ENCODE measurements at regions not wholly inside any gene's neighbourhood (a gene's known extent, or its start where the extent isn't known, plus 50 kb on each side); places are given as distances from the start of the nearest gene placed in this dataset.

DNA sequence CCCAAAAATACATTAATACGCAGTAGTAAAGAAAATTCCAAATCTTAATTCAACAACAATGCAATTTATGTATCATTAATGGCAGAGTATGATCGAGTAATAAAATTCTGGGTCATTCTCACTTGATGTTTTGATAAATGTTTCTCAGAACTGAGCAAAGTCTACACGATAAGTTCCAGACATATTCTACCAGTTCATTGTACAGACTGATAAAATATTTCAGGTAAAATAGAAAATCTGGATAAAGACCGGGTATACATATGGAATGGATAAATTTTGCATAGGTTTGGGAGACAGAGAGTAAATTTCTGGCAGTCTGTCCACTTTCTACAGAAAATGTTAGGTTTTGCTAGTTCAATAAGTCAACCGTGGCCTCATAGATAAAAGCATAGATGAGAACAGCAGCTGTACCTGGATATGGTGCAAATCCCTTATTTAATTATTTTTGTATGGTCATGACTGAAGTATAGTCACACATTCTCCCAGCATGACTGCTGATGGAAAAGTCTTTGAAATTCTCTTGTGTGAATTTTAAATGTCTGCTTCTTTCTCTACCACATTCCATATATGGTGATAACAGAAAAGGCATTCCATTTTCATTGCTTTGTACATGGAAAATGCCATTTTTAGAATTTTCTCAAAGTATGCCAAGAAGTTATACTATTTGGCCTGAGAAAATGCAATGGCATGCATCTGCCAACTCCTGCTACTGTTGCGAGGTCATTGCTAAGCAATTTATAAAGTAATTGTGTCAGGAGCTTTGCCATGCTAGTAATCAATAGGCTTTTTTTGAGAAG, 301.9 kb upstream of the ARSJ start:
- CTCF ChIA-PET = no interaction called here
- POLR2A ChIA-PET = no interaction called here

DNA sequence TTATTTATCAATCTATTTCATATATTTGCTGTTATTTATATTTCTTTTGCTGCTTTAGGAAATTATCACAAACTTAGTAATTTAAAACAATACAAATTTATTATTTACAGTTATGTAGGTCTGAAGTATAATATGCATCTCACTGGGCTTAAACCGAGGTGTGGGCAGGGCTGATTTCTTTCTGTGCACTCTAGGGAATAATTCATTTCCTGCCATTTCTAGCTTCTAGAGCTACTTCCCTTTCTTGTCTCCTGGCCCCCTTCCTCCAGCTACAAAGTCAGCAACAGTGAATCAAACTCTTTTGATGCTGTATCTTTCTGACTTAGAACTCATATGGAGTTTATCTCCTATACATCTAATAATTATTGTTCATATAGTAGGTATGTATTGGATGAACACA, 303.5 kb upstream of the ARSJ start:
- CTCF ChIA-PET = no interaction called here
- DNase-seq (ENCODE audit: extremely low spot score) = no peak
- TF ChIP-seq, protein P1, sequence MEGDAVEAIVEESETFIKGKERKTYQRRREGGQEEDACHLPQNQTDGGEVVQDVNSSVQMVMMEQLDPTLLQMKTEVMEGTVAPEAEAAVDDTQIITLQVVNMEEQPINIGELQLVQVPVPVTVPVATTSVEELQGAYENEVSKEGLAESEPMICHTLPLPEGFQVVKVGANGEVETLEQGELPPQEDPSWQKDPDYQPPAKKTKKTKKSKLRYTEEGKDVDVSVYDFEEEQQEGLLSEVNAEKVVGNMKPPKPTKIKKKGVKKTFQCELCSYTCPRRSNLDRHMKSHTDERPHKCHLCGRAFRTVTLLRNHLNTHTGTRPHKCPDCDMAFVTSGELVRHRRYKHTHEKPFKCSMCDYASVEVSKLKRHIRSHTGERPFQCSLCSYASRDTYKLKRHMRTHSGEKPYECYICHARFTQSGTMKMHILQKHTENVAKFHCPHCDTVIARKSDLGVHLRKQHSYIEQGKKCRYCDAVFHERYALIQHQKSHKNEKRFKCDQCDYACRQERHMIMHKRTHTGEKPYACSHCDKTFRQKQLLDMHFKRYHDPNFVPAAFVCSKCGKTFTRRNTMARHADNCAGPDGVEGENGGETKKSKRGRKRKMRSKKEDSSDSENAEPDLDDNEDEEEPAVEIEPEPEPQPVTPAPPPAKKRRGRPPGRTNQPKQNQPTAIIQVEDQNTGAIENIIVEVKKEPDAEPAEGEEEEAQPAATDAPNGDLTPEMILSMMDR (IDR thresholded peaks at IDR 0.05; ENCODE audit: control extremely low read depth, extremely low read depth, low read depth, missing control alignments) = no peak
- POLR2A ChIA-PET = no interaction called here

More for the DNA sequence above, 301.9 kb upstream of the ARSJ start:
- DNase-seq (ENCODE audit: extremely low spot score) = no peak
- TF ChIP-seq, protein P1 (IDR thresholded peaks at IDR 0.05; ENCODE audit: control extremely low read depth, extremely low read depth, low read depth, missing control alignments) = no peak

DNA sequence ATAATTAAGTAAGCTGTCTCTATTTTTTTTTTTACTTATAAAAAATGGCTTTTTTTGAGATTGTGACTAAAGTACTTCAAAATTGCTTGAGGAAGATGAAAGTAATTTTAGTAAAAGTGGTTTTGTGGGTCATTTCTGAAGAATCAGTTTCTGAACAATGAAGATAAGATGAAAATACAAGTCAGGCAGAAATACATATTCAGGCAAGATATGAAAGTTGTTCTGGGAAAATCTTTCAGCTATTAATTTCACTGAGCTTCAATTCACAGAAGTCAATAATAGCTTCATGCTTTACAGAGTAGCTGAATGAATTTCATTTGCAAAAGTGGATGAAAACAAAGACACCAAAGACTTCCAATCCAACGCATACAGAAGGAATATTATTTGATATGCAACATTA, 305.2 kb upstream of the ARSJ start:
- POLR2A ChIA-PET = no interaction called here
- TF ChIP-seq, protein P1 (IDR thresholded peaks at IDR 0.05; ENCODE audit: control extremely low read depth, extremely low read depth, low read depth, missing control alignments) = no peak
- CTCF ChIA-PET = no interaction called here
- no peak for DNase-seq (ENCODE audit: extremely low spot score)

DNA sequence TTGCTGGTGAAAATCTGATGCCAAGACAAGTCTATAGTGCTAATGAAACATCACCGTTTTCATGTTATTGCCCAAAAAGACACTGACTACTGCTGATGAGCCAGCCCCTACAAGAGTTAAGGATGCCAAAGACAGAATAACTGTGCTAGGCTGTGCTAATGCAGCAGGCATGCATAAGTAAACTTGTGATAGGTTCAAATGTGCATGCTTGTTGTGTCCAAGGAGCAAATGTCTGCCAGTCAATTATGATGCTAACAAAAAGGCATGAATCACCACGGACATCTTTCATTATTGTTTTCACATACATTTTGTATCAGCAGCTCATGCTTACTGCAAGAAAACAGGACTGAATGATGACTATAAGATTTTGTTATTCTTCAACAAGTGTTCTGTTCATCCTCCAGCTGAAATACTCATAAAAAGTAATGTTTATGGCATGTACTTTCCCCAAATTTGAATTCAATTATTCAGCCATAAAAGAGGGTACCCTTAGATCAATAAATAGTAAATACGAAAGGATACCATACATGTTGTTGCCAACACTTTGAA, 306.9 kb upstream of the ARSJ start:
- DNase-seq (ENCODE audit: extremely low spot score) = no peak
- TF ChIP-seq, protein P1 (IDR thresholded peaks at IDR 0.05; ENCODE audit: control extremely low read depth, extremely low read depth, low read depth, missing control alignments) = no peak
- POLR2A ChIA-PET = no interaction called here
- CTCF ChIA-PET = interaction anchor here (1.1 kb wide), 1 partner anchor 20 kb away, joined by 3 read pairs; no protein-coding TSS in a partner anchor

DNA sequence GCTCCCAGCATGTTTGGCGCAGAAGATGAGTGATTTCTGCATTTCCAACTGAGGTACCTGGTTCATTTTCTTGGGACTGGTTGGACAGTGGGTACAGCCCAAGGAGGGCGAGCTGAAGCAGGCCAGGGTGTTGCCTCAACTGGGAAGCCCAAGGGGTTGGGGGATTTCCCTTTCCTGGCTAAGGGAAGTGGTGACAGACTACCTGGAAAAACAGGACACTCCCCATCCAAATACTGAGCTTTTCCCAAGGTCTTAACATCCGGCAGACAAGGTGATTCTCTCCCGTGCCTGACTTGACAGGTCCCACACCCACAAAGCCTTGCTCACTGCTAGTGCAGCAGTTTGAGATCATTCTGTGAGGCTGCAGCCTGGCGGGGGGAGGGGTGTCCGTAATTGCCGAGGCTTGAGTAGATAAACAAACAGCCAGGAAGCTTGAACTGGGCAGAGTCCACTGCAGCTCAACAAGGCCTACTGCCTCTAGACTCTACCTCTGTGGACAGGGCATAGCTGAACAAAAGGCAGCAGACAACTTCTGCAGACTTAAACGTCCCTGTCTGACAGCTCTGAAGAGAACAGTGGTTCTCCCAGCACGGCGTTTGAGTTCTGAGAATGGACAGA, 307.7 kb upstream of the ARSJ start:
- POLR2A ChIA-PET = no interaction called here
- DNase-seq (ENCODE audit: extremely low spot score) = no peak
- CTCF ChIA-PET = no interaction called here
- TF ChIP-seq, protein P1 (IDR thresholded peaks at IDR 0.05; ENCODE audit: control extremely low read depth, extremely low read depth, low read depth, missing control alignments) = no peak

DNA sequence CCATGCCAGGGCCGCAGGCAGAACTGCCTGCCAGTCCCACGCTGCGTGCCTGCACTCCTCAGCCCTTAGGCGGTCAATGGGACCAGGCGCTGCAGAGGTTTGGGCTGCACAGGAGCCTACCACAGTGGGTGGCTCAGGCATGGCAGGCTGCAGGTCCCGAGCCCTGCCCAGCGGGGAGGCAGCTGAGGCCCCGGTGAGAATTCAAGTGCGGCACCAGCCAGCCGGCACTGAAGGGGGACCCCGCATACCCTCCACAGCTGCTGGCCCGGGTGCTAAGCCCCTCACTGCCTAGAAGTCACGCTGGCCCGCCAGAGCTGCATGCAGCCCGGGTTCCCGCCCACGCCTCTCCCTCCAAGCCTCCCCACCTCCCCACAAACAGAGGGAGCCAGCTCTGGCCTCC, 302.5 kb upstream of the UGT8 start:
- ChIA-PET CTCF (no interaction called here), POLR2A (no interaction called here)
- no peak for DNase-seq (ENCODE audit: extremely low spot score)
- TF ChIP-seq, protein P1 (IDR thresholded peaks at IDR 0.05; ENCODE audit: control extremely low read depth, extremely low read depth, low read depth, missing control alignments) = no peak
